GM12874 (cell line): ENCODE measurements at regions not wholly inside any gene's neighbourhood (a gene's known extent, or its start where the extent isn't known, plus 50 kb on each side); places are given as distances from the start of the nearest gene placed in this dataset.

Source experiments
- TF ChIP-seq, protein P1 (sequence below): IDR thresholded peaks from 2 replicates; pipeline ENCODE4 v1.5.1; 2011; ENCODE audit warnings: low read depth, mild to moderate bottlenecking, control low read depth, low read length, moderate library complexity; ENCODE audit not compliant: insufficient read depth

DNA sequence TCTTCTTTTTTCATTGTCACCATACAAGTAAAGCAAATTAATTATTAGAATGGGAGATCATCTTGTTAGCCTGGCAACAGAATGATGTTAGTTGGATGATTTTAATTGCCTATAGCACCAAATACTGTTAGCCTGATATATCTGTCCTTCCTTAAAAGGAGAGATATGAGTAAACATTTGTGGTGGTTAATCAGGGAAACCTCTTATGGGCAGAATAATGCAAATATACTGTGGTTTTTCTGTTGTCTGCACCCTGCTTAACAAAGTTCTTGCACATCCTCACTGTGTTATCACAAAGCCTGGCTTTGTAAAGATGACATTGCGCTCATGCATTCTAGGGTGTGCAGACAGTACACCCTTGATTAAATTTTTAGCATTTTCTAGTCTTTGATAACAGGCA is 254.9 kb upstream of the SMC2 start:
- TF ChIP-seq, protein P1, sequence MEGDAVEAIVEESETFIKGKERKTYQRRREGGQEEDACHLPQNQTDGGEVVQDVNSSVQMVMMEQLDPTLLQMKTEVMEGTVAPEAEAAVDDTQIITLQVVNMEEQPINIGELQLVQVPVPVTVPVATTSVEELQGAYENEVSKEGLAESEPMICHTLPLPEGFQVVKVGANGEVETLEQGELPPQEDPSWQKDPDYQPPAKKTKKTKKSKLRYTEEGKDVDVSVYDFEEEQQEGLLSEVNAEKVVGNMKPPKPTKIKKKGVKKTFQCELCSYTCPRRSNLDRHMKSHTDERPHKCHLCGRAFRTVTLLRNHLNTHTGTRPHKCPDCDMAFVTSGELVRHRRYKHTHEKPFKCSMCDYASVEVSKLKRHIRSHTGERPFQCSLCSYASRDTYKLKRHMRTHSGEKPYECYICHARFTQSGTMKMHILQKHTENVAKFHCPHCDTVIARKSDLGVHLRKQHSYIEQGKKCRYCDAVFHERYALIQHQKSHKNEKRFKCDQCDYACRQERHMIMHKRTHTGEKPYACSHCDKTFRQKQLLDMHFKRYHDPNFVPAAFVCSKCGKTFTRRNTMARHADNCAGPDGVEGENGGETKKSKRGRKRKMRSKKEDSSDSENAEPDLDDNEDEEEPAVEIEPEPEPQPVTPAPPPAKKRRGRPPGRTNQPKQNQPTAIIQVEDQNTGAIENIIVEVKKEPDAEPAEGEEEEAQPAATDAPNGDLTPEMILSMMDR: no peak

DNA sequence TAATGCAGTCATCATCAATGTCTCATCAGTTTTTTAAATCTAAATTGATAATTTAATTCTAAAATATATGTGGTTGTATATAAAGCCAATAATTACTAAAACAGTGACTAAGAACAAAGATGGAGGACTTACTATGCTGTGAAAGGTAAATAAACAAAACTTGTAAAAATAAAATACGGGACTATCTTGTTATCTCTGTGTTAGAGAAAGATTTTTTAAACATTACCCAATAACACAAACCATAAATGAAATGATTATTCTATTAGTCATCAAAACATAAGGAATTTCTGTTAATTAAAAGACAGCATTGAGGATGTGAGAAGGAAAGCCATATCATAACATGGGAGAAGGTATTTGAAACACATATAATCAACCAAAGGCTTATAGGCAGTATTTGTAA is 226.2 kb upstream of the SMC2 start:
- TF ChIP-seq, protein P1: no peak

DNA sequence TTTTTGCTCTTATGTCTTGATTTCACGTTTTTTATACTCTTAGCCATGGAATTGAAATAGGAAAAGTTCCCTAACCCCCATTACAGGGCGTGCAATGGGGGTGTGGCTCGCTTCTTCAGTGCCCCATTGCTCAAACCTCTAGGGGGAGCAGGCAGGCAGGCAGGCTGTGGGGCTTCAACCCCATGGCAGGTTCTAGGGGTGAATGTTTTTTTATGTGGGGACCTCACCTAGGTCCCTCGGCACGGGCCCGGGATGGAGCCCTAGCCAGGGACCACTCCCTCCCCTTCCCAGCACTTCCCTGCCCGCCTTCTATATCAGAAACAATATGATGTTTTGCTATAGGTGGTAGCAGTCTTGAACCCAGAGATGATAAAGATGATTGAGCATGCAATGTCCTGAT is 221.3 kb upstream of the SMC2 start:
- TF ChIP-seq, protein P1: no peak

DNA sequence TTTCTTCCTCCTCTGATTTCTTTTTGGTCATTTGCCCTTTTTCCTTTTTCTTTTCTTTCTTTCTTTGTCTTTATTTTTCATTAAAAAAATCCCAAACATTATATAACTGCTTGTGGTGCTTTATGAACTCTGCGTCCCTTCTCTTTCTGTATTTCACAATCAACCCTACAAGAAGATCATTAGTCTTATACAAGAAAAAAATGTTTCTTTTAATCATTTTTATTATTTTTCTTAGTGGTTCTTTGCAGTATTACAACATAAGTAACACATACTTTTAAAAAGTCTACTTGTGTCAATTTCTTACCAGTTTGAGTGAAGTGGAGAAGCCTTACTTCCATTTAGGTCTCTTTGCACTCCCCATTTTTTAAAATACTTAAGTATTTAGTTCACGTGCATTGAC is 212.7 kb upstream of the SMC2 start:
- TF ChIP-seq, protein P1: no peak

DNA sequence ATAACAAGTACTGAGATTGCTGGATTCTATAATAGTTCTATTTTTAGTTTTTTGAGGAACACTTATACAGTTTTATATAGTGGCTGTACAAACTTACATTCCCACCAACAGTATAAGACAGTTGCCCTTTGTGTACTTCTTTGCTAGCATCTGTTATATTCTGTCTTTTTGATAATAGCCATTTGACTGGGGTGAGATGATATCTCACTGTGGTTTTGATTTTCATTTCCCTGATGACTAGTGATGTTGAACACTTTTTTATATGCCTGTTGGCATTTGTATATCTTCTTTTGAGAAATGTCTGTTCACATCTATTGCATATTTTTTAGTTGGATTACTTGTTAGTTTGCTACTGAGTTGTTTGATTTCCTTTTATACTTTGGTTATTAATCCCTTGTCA is 204.1 kb upstream of the SMC2 start:
- TF ChIP-seq, protein P1: no peak

DNA sequence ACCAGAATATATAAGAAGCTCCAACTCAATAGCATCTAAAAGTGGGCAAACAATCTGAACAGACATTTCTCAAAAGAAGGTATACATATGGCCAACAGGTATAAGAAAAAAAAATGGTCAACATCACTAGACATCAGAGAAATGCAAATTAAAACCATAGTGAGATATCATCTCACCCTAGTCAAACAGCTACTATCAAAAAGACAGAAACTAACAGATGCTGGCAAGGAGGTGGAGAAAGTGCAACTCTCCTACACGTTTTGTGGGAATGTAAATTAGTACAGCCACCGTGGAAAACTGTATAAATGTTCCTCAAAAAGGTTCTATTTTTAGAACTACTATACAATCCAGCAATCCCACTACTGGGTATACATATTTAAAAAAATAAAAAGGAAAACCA is 199.9 kb upstream of the SMC2 start:
- TF ChIP-seq, protein P1: no peak

DNA sequence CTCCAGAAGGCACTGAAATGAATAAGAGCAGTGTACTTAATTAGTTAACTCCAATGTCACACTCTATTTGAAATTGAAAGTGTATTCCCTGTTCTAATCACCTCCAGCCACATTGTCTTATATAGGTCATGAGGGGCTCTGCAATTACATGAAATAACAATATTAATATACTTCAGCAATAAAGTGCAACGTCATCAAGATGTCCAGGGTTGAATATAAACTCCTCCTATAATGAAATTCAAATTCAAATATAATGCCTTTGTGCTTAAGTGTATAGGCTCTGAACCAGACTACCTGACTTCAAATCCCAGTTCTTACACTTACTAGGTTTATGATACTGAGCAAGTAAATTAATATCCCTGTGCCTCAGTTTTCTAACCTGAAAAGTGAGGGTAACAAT is 195.6 kb upstream of the SMC2 start:
- TF ChIP-seq, protein P1: no peak

DNA sequence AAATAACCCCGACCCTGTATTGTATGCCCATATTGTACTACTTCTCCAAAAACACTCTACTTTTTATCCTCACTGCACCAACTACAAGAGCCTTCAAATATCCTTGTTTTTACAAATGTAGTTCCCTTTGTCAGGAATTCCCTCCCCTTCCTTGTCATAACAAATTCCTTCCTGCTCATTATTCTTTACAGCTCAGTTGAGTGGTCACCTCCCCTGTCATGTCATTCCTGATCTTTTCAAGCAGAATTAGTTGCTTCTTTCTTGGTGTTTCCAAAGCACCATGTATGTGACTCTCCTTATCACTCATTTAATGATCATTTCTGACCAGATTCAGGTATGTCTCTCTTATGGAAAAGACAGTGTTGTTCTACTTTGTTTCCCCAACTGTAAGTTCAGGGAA is 194.2 kb upstream of the SMC2 start:
- TF ChIP-seq, protein P1: no peak
